Panc1 (cell line): ENCODE measurements at regions not wholly inside any gene's neighbourhood (a gene's known extent, or its start where the extent isn't known, plus 50 kb on each side); places are given as distances from the start of the nearest gene placed in this dataset.

Experiments
- POLR2AphosphoS5 ChIP-seq: IDR thresholded peaks from 2 replicates; pipeline ENCODE4 v1.6.1; 2012; ENCODE audit warnings: mild to moderate bottlenecking, low read depth, low read length, moderate library complexity
- SIN3A ChIP-seq: IDR thresholded peaks from 2 replicates; pipeline ENCODE4 v1.6.1; 2012; ENCODE audit warnings: low read depth, mild to moderate bottlenecking, low read length, moderate library complexity, borderline replicate concordance; ENCODE audit not compliant: insufficient read depth
- TF ChIP-seq, protein P1 (sequence below): fragments of 450-650 bp; IDR thresholded peaks from 2 replicates; pipeline ENCODE4 v1.5.1; 2017; ENCODE audit warnings: mild to moderate bottlenecking
- TF ChIP-seq, protein P2 (sequence below), 2 experiments: IDR thresholded peaks; 2 replicates each; pipeline ENCODE4 v1.6.1; 2011 to 2012; ENCODE audit warnings: low read depth in 2 of 2, control low read depth in 1 of 2, low read length in 1 of 2, mild to moderate bottlenecking in 1 of 2, moderate library complexity in 1 of 2; ENCODE audit not compliant: insufficient read depth in 1 of 2

DNA sequence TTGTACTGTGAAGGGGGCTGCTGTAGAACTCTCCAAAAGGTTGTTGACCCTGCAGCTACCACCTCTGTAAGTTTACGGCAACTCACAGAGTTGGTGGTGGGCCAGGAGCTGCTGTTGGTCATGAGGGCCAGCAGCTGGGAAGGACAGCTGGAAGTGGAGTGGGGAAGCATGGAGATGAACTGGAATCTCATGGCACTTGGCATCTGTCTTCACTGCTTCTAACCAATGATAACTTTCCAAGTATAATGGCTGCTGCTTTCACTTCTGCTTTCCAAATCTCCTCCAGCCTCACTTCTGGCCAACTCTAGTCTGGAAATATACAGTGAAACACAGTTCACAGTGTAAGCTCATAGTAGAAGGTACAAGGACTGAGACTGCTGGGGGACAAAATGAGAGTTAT is 126.5 kb upstream of the INTU start:
- TF ChIP-seq, protein P1, sequence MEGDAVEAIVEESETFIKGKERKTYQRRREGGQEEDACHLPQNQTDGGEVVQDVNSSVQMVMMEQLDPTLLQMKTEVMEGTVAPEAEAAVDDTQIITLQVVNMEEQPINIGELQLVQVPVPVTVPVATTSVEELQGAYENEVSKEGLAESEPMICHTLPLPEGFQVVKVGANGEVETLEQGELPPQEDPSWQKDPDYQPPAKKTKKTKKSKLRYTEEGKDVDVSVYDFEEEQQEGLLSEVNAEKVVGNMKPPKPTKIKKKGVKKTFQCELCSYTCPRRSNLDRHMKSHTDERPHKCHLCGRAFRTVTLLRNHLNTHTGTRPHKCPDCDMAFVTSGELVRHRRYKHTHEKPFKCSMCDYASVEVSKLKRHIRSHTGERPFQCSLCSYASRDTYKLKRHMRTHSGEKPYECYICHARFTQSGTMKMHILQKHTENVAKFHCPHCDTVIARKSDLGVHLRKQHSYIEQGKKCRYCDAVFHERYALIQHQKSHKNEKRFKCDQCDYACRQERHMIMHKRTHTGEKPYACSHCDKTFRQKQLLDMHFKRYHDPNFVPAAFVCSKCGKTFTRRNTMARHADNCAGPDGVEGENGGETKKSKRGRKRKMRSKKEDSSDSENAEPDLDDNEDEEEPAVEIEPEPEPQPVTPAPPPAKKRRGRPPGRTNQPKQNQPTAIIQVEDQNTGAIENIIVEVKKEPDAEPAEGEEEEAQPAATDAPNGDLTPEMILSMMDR = no peak
- no peak for TF ChIP-seq POLR2AphosphoS5
- TF ChIP-seq SIN3A = no peak
- TF ChIP-seq, protein P2, sequence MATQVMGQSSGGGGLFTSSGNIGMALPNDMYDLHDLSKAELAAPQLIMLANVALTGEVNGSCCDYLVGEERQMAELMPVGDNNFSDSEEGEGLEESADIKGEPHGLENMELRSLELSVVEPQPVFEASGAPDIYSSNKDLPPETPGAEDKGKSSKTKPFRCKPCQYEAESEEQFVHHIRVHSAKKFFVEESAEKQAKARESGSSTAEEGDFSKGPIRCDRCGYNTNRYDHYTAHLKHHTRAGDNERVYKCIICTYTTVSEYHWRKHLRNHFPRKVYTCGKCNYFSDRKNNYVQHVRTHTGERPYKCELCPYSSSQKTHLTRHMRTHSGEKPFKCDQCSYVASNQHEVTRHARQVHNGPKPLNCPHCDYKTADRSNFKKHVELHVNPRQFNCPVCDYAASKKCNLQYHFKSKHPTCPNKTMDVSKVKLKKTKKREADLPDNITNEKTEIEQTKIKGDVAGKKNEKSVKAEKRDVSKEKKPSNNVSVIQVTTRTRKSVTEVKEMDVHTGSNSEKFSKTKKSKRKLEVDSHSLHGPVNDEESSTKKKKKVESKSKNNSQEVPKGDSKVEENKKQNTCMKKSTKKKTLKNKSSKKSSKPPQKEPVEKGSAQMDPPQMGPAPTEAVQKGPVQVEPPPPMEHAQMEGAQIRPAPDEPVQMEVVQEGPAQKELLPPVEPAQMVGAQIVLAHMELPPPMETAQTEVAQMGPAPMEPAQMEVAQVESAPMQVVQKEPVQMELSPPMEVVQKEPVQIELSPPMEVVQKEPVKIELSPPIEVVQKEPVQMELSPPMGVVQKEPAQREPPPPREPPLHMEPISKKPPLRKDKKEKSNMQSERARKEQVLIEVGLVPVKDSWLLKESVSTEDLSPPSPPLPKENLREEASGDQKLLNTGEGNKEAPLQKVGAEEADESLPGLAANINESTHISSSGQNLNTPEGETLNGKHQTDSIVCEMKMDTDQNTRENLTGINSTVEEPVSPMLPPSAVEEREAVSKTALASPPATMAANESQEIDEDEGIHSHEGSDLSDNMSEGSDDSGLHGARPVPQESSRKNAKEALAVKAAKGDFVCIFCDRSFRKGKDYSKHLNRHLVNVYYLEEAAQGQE (IDR thresholded peaks at IDR 0.05; ENCODE audit: insufficient read depth in 1 of 2, low read depth in 2 of 2, low read length in 1 of 2) = no peak
